GM18508 (cell line): ENCODE measurements at regions not wholly inside any gene's neighbourhood (a gene's known extent, or its start where the extent isn't known, plus 50 kb on each side); places are given as distances from the start of the nearest gene placed in this dataset.

Experiments used
- ATAC-seq: cut with Tn5 transposase; IDR thresholded peaks from one replicate; pipeline ENCODE4 v1.9.1; 2021; ENCODE audit warnings: moderate number of reproducible peaks; ENCODE audit not compliant: insufficient read depth, unreplicated experiment

DNA sequence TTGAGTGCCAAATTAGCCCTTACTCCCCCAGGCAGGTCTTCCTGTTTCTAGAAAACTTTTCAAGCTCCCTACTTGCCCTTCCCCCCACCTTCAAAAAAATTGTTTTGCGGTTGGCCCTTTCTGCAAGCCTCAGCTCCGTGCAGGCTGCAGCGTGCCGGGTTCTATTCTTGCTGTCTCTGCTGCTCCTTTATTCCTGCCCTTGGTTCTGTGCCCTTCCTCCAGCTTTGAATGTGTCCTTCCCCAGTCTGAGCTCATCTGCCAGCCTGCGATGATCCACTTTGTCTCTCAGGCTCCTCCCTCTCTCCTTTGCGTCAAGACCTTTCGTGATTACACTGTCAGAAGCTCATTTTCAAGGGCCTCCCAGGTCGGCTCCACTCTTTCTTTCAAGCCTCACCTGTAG is 98.6 kb downstream of the IRF2BPL start:
- ATAC-seq: no peak

DNA sequence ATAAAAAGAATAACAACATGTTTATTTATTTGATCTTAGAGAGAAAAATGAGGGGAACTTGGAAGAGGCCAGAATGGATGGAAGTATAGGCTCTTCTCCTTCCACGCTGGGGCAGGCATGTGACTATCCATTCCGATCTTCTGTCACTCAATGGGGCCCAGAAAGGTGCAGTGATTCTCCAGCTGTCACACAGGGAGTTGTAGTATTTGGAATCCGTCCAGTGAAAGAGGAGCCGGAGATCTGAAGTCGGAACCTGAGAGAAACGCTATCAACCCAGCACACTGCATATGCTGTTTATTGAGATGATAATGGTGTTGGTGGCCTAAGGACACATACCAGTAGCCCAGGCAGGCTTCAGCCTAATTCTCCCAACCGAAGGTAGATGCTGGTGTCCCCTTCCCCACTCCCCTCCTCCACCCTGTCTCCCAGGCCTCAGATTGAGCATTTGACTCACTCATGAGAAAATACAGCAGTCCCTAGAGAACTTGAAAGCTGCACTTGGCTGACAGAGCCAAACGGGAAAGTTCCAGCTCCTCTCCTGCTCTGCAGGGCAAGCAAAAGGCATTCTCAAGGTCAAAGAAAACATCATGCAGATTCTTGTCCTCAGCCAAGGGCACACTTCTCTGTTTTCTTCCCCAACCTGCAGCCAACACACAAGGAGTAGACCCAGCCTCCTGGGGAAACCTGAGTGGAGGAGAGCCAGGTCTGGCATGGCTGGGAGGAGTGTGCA is 100.4 kb downstream of the IRF2BPL start:
- ATAC-seq: no peak

DNA sequence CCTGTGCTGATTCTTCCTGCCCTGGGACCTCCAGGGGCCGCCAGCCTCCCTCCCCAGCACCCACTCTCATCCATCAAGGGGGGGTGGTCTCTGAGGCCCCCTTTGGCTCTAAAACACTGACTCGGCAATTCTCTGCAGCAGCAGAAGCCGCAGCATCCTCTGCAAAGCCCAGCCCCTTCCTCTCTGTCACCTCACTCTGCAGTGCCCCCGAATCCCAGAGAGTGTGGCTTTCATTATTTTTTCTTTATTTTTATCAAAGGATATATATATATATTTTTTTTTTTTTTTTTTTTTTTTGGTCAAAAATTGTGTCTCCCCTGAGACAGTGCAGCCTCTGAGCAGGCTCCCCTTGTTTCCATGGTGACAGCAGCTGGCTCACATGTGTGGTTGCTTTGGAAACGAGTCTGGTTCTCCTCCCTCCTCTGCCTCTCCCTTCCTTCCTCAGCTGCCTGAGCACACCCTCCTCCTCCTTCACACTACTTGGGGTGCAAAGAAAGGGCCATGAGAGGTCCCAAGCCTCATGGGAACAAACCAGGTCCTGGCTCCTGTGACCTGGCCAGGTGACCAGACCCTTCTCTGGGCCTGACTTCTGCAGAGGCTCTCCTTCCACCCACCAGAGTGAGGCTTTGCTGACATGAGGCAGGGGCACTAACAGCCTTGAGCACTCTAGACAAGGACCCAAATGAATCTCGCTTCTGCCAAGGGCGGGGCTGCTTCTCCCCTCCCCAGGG is 100.5 kb downstream of the LRRC74A start:
- no peak for ATAC-seq

DNA sequence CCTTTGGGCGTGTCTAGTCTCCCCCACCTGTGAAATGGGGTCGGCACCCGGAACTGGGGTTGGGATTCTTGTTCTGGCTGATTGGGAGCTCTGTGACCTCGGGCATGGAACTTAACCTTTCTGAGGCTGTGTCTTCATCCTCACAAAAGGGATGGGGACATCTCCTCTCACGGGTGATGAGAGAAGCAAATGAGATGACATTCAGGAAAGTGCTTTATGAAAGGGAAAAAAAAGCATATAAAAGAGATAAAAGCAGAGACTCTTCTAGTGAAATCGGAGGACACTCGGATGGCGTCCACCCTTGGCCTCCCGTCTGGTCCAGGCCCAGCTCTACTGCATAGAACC is 98.9 kb downstream of the LRRC74A start:
- no peak for ATAC-seq

DNA sequence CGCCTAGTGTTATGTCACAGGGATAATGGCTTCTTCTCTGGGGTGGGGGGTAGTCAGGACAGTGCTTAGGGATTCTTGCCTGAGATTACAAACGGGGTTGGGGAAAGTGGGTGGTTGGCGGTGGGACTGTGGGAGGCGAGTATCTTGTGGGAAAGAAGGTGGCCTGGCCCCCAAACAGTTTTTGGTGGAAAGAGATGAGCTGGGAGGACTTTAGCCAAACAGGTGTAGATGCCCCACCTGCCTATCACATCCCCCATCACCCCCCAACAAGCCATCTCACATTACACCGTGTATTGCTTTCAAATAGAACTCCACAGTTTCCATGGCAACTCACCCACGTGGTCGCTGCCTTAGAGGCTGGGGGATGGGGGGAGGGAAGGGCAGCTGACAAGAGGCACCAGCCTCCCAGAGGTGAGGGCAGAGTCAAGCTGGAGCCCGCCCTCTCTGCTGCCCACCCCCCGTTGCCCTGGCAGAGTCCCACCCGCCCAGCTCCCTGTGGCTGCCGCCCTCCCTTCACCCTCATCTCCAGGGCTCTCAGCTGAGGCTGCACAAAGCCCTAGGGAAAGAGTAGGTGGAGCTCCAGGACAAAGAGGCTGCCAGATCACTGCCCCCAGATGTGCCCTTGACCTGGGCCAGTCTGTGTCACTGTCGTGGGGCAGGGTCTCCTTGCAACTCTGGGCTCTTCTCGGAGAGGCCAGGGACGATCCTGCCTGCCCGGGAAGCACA is 98.3 kb downstream of the LRRC74A start:
- ATAC-seq: no peak

DNA sequence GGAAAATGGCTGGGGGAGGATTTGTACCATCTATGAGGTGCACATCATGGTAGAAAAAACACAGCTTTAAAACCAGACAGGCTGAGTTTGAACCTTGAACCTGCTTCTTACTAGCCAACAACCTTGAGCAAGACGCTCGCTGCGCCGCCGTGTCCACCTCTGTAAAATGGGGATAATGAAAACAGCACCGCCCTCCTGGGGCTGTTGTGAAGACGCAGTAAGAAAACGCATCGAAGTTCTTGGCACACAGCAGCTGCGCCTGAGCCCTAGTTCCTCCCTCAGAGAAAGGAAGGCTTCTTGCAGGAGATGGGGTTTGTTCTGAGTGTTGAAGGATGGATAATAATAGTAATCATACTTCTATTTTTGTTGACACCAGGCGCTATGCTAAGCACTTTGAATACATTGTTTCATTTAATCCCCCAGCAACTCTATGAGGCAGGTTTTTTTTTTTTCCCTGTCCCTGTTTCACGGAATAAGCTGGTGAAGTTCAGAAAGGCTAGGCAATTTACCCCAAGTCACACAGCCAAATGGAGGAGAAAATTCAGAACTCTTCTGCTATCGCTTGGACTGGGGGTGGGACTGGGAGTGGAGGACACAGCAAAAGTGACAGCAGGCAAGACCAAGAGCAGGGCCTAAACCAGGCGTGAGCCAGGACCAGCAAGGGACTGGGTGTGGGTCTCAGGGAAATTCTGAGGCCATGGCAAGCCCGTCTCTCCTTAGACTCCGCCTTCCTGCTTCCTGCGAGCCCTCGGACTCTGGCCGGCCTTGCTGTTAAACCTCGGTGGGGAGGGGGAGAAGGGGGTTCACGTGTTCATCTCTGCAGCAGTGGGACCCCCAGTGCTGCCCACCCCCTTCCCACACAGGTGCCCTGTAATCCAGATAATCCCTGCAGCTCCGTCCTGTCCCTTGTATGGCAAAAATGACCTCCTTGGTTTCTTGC is 97.5 kb downstream of the LRRC74A start:
- ATAC-seq: no peak

DNA sequence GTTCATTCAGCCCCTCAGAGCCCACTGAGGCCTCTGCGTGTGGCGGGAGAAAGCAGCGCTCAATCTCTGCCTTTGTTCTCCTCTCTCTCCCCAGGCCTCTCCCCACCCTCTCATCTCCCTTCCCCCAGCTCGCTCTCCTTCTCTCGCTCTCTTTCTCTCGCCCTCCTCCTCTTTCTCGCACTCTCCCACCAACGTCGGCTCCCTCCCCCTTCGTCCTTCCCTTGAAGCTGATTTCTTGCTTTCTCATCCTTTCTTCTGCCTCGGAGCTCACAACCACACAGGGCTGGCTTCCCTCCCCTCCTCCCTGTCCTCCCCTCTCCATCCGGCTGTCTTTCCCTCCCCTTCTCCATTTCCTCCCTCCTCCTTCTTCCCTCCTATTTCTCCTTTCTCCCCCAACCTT is 96.4 kb downstream of the LRRC74A start:
- ATAC-seq: no peak

DNA sequence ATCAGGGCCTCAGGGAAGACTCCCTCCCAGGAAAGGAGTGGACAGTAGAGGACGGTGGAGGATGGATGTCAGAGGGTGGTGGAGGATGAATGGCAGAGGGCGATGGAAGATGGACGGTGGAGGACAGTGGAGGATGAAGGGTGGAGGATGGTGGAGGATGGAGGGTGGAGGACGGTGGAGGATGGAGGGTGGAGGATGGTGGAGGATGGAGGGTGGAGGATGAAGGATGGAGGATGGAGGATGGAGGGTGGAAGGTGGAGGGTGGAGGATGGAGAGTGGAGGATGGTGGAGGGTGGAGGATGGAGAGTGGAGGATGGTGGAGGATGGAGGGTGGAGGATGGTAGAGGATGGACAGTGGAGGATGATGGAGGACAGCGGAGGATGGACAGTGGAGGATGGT is 95.9 kb downstream of the LRRC74A start:
- no peak for ATAC-seq

DNA sequence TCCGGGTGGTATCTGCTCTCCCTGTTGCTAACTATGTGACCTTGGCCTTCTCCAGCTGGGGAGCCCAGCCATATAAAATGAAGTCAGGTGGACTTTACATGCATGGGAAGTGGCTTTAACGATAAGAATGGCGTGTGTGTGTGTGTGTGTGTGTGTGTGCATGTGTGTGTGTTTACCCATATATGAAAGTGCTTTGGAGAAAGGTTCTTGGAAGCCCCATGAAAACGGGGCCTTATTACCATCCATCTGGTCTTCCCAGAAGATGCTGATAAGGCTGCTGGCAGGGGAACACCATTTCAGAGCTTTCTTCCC is 94.8 kb downstream of the LRRC74A start:
- no peak for ATAC-seq

DNA sequence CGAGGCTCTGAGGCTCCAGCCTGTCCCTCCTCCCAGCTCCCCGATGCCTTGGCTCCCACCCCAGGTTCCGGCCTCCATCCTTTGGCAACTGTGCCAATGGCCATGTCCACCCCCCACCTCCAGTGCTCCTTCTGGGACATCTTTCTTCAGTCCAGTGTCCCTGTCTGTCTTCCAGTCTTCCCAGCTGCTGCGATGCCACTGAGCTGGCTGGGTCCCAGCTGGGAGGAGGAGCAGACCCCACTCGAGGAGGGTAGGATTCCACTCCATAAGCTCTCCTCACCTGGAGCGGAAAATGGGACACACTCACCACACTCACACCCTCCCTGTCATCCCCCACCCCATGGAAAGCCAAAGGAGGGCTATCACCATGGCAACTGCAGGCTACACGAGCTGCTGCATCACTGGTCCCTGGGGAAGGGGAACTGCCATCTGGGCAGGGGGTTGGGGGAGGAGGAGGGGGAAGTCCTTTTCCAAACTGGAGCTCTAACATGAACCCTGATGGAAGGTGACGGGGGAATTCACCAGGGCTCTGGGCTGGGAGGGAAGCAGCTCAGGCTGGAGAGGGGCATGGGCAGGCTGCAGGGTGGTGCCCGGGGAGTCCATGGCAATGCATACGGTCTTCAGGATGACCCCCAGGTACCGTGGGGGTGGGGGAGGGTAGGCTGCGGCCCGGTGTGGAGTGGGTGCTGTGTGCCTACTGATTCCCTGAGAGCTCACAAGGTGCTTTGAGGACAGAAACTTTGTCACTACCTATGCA is 94.3 kb downstream of the LRRC74A start:
- ATAC-seq: no peak

DNA sequence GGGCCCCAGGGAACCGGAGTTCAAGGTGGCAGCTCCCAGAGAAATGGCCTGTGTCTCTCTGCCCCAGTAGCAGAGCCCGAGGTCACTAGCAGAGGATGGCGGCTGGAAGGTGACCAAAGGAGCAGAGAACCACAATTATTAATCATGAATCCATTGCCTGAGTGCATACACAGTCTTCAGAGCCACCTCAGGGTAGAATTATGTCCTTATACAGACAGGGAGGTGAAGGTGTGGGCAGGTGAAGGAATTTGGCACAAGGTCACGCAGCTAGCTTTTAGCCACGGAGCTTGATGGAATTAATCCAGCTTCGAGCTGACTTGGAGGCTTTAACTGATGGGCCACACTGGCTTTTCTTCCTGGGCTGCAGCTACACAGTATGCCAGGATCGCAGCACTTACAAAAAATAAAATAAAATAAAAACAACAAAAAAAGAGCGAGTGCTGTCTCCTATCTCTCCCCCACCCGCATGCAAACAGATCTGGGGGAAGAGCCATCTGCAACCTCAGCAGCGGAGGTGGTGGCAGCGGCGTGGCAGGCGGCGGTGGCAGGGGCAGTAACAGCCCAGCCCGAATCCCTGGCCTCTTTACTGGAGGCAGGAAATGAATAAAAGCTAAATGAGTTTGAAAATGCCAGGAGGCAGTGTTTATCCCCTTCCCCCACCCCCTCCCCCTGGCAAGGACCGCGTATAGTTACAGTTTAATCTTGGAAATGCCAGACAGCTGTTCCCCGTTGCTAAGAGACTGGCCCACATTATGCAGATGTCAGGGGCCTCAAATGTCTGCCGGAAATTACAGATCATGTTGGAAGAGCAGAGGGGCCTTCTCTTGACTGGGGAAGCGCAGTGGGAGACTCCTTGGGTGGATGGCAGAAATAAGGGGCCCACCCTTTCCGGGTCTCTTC is 93.5 kb downstream of the LRRC74A start:
- no peak for ATAC-seq
